GM12875 (cell line): ENCODE measurements at regions not wholly inside any gene's neighbourhood (a gene's known extent, or its start where the extent isn't known, plus 50 kb on each side); places are given as distances from the start of the nearest gene placed in this dataset.

Source experiments
- H3K4me3 ChIP-seq: one replicate; pipeline ENCODE4 v1.5.1; 2011; ENCODE audit warnings: low read depth, low read length, control low read depth
- TF ChIP-seq, protein P1 (sequence below): IDR thresholded peaks from 2 replicates; pipeline ENCODE4 v1.5.1; 2011; ENCODE audit warnings: low read depth, mild to moderate bottlenecking, control low read depth, inconsistent platforms, low read length, moderate library complexity, borderline replicate concordance; ENCODE audit not compliant: insufficient read depth

DNA sequence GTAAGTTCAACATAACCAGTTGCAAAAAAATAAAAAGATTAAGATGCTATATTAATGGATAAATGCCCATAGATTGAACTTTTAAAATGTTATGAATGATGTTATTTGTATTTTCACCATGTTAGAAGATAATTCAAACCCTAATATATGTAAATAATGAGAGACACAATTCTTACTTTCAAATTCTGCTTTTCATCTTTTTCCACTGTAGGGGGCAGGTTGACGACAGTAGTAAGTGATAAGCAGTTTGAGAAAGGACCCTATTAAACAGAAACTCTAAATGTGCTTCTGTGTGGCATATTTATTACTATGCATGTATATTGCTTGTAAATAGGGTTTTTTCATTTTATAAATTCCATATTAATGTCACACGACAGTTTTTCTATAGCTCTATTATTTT is 591.1 kb downstream of the SEMA5A start:
- no peak overlapping the region for H3K4me3 ChIP-seq
- TF ChIP-seq, protein P1, sequence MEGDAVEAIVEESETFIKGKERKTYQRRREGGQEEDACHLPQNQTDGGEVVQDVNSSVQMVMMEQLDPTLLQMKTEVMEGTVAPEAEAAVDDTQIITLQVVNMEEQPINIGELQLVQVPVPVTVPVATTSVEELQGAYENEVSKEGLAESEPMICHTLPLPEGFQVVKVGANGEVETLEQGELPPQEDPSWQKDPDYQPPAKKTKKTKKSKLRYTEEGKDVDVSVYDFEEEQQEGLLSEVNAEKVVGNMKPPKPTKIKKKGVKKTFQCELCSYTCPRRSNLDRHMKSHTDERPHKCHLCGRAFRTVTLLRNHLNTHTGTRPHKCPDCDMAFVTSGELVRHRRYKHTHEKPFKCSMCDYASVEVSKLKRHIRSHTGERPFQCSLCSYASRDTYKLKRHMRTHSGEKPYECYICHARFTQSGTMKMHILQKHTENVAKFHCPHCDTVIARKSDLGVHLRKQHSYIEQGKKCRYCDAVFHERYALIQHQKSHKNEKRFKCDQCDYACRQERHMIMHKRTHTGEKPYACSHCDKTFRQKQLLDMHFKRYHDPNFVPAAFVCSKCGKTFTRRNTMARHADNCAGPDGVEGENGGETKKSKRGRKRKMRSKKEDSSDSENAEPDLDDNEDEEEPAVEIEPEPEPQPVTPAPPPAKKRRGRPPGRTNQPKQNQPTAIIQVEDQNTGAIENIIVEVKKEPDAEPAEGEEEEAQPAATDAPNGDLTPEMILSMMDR: no peak

DNA sequence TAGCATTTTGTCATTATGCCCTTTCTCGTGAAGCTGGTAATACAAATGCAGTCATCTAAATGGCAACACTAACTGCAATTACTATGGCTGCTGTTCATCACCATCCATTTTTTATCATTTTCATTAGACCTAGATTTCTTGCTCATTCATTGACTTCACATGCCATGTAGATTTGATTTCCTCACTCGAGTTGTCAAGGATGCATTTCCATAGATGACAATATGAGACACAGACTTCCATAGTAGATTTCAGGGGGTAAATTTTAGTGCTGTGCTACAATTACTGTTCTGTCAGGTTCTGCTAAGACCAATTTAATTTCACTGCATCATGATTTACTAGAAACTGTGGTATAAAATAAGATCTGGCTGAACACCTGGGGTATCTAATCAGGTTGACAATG is 589.2 kb downstream of the SEMA5A start:
- no peak overlapping the region for H3K4me3 ChIP-seq
- TF ChIP-seq, protein P1: no peak

DNA sequence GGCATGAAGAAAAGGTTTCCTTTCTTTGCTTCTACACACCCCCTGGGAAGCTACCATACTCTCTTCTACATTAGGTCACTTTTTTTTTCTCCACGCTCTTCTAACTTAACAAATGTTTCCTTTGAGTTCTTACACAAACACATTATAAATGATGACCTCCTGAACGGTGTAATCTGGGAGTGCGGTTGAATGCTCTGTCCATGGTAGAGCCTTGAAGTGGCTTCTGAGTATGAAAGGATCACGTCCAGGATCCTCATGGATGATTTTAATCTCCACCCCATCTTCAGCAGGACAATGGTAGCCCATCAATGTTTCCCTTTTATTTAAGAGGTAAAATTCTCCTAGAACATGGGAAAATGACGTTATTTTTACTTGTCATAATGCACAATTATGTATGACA is 587.3 kb downstream of the SEMA5A start:
- H3K4me3 ChIP-seq: no peak overlapping the region
- TF ChIP-seq, protein P1: no peak

DNA sequence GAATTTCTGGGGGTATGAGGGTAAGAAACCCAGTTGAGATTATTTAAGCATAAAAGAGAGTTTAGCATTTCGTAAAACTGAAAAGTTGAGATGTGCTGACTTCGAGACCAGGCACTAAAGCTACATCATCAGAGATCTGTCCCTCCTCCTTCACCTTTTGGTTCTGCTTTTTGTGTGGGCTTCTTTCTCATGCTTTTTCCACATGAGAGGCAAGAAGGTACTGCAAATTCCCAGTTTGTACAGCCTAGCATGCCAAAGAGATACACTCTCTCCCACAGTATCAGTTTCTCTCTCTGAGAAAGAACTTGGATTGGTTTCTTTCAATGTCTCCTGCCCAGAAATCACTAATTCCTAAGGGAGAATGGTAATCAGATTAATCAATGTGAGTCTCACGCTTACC is 584.7 kb downstream of the SEMA5A start:
- TF ChIP-seq, protein P1: no peak
- H3K4me3 ChIP-seq: no peak overlapping the region

DNA sequence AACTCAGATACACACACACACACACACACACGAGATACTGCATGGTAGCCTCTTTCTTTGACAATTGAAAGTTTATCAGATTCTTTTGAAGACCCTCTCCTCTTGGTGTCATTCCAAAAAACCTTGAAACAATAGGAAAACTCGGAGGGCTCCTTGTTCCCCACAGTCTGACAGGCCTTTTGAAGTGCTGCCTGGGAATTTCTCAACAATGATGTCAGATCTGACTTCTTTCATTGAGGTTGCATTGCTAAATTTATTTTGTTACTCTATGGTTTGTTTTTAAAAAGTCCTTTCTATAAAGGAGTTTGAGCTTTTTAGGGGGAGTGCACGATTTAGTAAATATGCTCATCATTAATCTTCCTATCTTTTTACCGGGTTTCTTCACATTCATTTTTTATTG is 583.9 kb downstream of the SEMA5A start:
- H3K4me3 ChIP-seq: no peak overlapping the region
- TF ChIP-seq, protein P1: no peak

DNA sequence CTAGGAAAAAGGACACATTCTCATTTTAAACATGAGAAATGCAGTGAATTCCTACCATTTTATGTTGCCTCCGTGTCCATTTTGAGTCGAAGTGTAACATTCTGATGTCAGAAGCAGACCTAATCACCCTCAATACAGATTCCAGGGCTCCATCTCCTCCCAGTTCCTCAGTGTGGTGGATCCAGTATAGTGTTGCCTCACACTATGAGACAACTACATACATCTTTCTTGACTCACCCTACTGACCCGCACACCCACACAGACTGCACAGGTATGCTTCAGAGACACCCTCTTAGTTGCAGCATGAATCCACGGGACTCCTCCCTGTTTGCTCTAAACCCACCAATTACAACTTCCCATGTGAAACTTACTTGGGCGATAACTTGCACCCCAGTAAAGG is 564.9 kb downstream of the SEMA5A start:
- no peak overlapping the region for H3K4me3 ChIP-seq
- TF ChIP-seq, protein P1: no peak

DNA sequence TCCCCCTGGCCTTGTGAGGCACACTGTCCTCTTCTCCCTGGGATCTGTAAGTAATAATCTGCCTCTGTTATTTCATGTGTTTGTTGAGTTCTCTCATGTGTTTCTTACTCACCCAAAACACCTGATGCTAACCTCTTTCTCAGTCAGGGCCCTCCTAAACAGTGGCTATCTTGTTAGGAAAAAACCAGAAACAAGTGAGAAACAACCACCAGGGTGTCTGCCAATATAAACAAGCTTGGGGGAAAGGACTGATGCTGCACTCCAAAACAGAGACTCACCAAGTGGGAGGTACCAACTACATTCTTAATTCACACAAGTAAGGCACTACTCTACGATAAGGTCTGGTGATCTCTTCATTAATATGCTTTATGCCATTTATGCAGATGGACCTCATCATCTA is 564.4 kb downstream of the SEMA5A start:
- H3K4me3 ChIP-seq: no peak overlapping the region
- TF ChIP-seq, protein P1: no peak
